Spleen (tissue), 11 donors: ENCODE measurements at regions not wholly inside any gene's neighbourhood (a gene's known extent, or its start where the extent isn't known, plus 50 kb on each side); places are given as distances from the start of the nearest gene placed in this dataset.

ENCODE experiments used
- DNase-seq: peaks from one replicate; pipeline ENCODE4 v3.0.0-alpha.2; 2020
- H3K27ac ChIP-seq, 8 donors: fragments of 200-600 bp; sonication (generic) in 7 of 8; 1 replicate in 4 of 8; 2 replicates in 4 of 8; pipeline versions ENCODE4 v1.5.0 to v1.8.0; 2016 to 2021; ENCODE audit warnings: inconsistent platforms in 4 of 8, mild to moderate bottlenecking in 4 of 8, moderate library complexity in 1 of 8
- H3K27me3 ChIP-seq, 7 donors: fragments of 200-600 bp; sonication (generic) in 6 of 7; replicated peaks in 1 of 7; 1 replicate in 4 of 7; 2 replicates in 3 of 7; pipeline versions ENCODE4 v1.5.0 to v1.8.0; 2016 to 2021; ENCODE audit warnings: inconsistent platforms in 3 of 7, mild to moderate bottlenecking in 1 of 7
- H3K36me3 ChIP-seq, 6 donors: fragments of 200-600 bp; sonication (generic) in 5 of 6; 1 replicate in 4 of 6; 2 replicates in 2 of 6; pipeline versions ENCODE4 v1.5.0 to v1.8.0; 2016 to 2021; ENCODE audit warnings: inconsistent platforms in 2 of 6
- H3K4me1 ChIP-seq, 6 donors: fragments of 200-600 bp; sonication (generic) in 5 of 6; 1 replicate in 3 of 6; 2 replicates in 3 of 6; pipeline versions ENCODE4 v1.5.0 to v1.8.0; 2016 to 2021; ENCODE audit warnings: inconsistent platforms in 3 of 6
- H3K4me3 ChIP-seq, 8 donors: fragments of 200-600 bp; sonication (generic) in 7 of 8; 1 replicate in 4 of 8; 2 replicates in 4 of 8; pipeline versions ENCODE4 v1.5.0 to v1.8.0; 2016 to 2021; ENCODE audit warnings: inconsistent platforms in 4 of 8, mild to moderate bottlenecking in 4 of 8, moderate library complexity in 2 of 8
- H3K9me3 ChIP-seq, 8 donors: fragments of 200-600 bp; sonication (generic) in 7 of 8; 1 replicate in 4 of 8; 2 replicates in 4 of 8; pipeline versions ENCODE4 v1.5.0 to v1.8.0; 2016 to 2021; ENCODE audit warnings: inconsistent platforms in 4 of 8
- POLR2A ChIP-seq, 3 donors: fragments of 450-650 bp; IDR thresholded peaks; one replicate each; pipeline ENCODE4 v1.5.1; 2017; ENCODE audit warnings: antibody characterized with exemption in 3 of 3, mild to moderate bottlenecking in 1 of 3
- POLR2AphosphoS5 ChIP-seq, 3 donors: sonication (generic); formaldehyde crosslinking; IDR thresholded peaks; one replicate each; pipeline ENCODE4 v1.5.1; 2017; ENCODE audit warnings: antibody characterized with exemption in 3 of 3
- WGBS, 5 donors: extraction: QIAGEN DNeasy Blood & Tissue Kit in 3 of 5; methylation state at CpG; one replicate each; pipeline versions ENCODE4 v1.1.5 to v1.1.7; 2013 to 2018; 5-methylcytosine and 5-hydroxymethylcytosine counted together
- intact Hi-C: fragments of 100-400 bp; cut with DNase I; formaldehyde crosslinking; loops from one replicate; pipeline ENCODE4 v1.15.0; 2023; ENCODE audit warnings: low total_unique reads
- TF ChIP-seq, protein P1 (sequence below), 11 experiments: fragments of 200-600 bp in 7 of 11; fragments of 450-650 bp in 4 of 11; sonication (generic) in 4 of 11; IDR thresholded peaks in 8 of 11; conservative IDR thresholded peaks in 3 of 11; 1 replicate in 7 of 11; 2 replicates in 4 of 11; pipeline versions ENCODE4 v1.4.0 to v1.8.0; 2016 to 2021; ENCODE audit warnings: antibody characterized with exemption in 11 of 11, inconsistent platforms in 4 of 11, mild to moderate bottlenecking in 1 of 11
- donor health status: healthy with polysubstance abuse.
- donor health status: DM: no; HTN: no; CAD: no; lungs with moderate emphysema.
- donor health status: DM: no; HTN: no; CAD: no.
- donor health status: Bipolar disorder and iron deficiency.
- donor health status: healthy.
- donor health status: DM: no; HTN: no; CAD: no.
- donor health status: DM: yes; HTN: yes; CAD: no.

DNA sequence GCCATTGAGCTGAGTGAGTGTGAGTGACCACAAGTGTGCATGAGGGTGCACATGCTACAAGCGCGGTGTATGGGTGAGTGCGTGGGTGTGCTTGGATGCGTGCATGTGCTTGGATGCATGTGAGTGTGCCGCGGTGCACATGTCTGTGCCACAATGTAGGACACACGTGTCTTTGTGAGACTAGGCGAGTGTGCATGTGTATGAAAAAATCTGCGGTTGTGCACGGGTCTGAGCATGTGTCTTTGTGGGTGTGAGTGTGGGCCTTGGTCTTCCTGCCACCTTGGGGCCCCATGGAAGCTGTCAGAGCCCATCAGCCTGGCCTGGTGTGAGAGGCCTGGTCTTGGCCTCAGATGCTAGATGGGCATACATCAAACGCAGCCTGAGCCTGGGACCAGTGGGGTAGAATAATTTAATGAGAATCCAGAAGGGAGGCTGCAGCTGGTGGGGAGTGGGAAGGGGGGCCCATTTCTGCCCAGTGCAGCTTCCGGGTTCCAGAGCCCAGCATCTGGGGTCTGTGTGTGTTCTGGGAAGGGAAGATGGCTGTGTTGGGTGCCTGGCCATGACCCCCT is 103.9 kb upstream of the SLC2A1 start:
- TF ChIP-seq POLR2A (IDR thresholded peaks at IDR 0.05) (no peak), POLR2AphosphoS5 (IDR thresholded peaks at IDR 0.05) (no peak)
- TF ChIP-seq, protein P1, sequence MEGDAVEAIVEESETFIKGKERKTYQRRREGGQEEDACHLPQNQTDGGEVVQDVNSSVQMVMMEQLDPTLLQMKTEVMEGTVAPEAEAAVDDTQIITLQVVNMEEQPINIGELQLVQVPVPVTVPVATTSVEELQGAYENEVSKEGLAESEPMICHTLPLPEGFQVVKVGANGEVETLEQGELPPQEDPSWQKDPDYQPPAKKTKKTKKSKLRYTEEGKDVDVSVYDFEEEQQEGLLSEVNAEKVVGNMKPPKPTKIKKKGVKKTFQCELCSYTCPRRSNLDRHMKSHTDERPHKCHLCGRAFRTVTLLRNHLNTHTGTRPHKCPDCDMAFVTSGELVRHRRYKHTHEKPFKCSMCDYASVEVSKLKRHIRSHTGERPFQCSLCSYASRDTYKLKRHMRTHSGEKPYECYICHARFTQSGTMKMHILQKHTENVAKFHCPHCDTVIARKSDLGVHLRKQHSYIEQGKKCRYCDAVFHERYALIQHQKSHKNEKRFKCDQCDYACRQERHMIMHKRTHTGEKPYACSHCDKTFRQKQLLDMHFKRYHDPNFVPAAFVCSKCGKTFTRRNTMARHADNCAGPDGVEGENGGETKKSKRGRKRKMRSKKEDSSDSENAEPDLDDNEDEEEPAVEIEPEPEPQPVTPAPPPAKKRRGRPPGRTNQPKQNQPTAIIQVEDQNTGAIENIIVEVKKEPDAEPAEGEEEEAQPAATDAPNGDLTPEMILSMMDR (IDR thresholded peaks at IDR 0.05 in 8 of 11, conservative IDR thresholded peaks at IDR 0.05 in 3 of 11): no peak
- Histone ChIP-seq H3K4me1 (peaks cover 0 to 13% (median 6%) of the 10 kb centered on the region in 6 donors), H3K9me3 (no peaks in the 10 kb centered on the region), H3K36me3 (no peaks in the 10 kb centered on the region), H3K4me3 (no peak overlapping the region), H3K27ac (no peak overlapping the region), H3K27me3 (peaks cover 0 to 17% (median 0%) of the 10 kb centered on the region in 7 donors)
- DNase-seq: no peak
- WGBS, 5 donors: 85 to 92% (median 87%) methylated on average over 12 of the region's 12 CpGs
- intact Hi-C loops: no loop called here

DNA sequence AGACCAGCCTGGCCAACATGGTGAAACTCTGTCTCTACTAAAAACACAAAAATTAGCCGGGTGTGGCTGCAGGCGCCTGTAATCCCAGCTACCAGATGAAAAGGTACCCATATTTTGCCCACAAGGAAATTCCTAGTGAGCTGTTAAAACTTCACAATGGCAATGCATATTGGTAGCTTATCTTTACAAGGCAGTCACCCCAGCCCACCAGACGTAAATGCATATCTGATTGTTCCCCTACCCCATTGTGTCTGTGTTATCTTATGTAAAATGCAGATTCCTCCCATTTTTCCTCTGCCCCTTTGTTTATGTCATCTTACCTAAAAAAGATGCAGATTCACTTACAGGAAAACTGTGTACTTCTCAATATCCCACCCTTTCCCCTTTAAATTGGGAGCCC is 103.1 kb upstream of the SLC2A1 start:
- intact Hi-C loops: no loop called here
- no peak for DNase-seq
- TF ChIP-seq POLR2AphosphoS5 (IDR thresholded peaks at IDR 0.05) (no peak), POLR2A (IDR thresholded peaks at IDR 0.05) (no peak)
- TF ChIP-seq, protein P1 (IDR thresholded peaks at IDR 0.05 in 8 of 11, conservative IDR thresholded peaks at IDR 0.05 in 3 of 11): no peak
- Histone ChIP-seq H3K36me3 (no peaks in the 10 kb centered on the region), H3K27me3 (peaks cover 0 to 16% (median 0%) of the 10 kb centered on the region in 7 donors), H3K4me3 (no peak overlapping the region), H3K9me3 (no peaks in the 10 kb centered on the region), H3K27ac (no peak overlapping the region), H3K4me1 (peaks cover 0 to 10% (median 6%) of the 10 kb centered on the region in 6 donors)
- 87 to 98% (median 94%) methylated on average over 3 of the region's 3 CpGs for WGBS, 5 donors

DNA sequence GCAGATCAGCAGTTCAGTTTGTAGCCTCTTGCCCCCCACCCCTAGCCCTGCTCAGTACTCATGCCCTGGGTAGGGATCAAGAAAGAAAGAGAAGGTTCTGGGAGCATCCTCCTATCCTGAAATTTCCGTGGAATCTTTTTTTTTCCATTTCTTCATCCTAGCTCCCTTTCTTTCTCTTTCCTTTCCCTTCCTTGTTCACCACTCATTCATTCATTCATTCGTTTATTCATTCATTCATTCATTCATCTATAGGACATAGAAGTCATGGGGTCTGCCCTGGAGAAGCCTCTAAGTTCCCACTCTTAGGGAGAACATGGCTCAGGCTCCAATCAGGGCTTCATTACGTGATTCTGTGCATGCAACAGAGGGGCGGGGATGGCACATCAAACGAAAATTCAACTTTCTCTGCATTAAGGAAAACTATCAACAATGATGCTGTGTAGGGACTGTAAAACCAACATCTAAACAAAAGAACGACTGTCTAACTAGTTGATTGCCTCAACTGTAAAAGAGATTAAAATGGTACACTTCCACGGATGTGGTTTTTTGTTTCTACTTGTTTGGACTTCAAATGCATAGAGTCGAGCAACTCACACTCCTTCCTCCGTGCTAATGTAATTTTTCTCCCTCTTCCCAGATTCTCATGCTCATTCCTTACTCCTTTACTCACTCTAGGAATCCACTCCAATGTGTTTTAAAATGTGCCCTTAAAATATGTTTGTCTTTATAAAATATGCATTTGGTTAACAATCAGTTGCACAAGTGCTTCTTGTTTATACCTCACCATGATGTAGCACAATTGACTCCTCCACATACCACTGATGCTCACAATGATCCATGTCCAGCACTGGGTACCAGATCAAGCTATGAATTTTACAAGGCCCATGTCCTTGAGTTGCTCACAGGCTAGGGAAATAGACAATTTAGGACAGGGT is 101.2 kb upstream of the SLC2A1 start:
- DNase-seq: no peak
- Histone ChIP-seq H3K4me1 (peaks cover 0 to 10% (median 6%) of the 10 kb centered on the region in 6 donors), H3K36me3 (no peaks in the 10 kb centered on the region), H3K27me3 (peaks cover 0 to 16% (median 0%) of the 10 kb centered on the region in 7 donors), H3K9me3 (no peaks in the 10 kb centered on the region), H3K27ac (no peak overlapping the region), H3K4me3 (no peak overlapping the region)
- WGBS, 5 donors: 78 to 87% (median 81%) methylated on average over 9 of the region's 9 CpGs
- TF ChIP-seq, protein P1 (IDR thresholded peaks at IDR 0.05 in 8 of 11, conservative IDR thresholded peaks at IDR 0.05 in 3 of 11): no peak
- TF ChIP-seq POLR2A (IDR thresholded peaks at IDR 0.05): no peak
- no peak for TF ChIP-seq POLR2AphosphoS5 (IDR thresholded peaks at IDR 0.05)
- intact Hi-C loops: no loop called here
